K562 (cell line): ENCODE measurements at regions not wholly inside any gene's neighbourhood (a gene's known extent, or its start where the extent isn't known, plus 50 kb on each side); places are given as distances from the start of the nearest gene placed in this dataset.

Source experiments
- ATF1 ChIP-seq, 2 experiments: fragments of 450-650 bp in 1 of 2; IDR thresholded peaks; 2 replicates each; pipeline ENCODE4 v1.6.1; 2016; ENCODE audit warnings: missing compliant biosample characterization in 1 of 2, missing genetic modification characterization in 1 of 2
- ETV1 ChIP-seq: fragments of 450-650 bp; conservative IDR thresholded peaks from 2 replicates; pipeline ENCODE4 v1.6.1; 2016; ENCODE audit warnings: missing genetic modification characterization, control low read depth, low read depth, missing compliant biosample characterization
- EZH2 ChIP-seq: IDR thresholded peaks from 2 replicates; pipeline ENCODE4 v1.6.1; 2012; ENCODE audit warnings: low read depth, mild to moderate bottlenecking, inconsistent platforms, low read length, borderline replicate concordance
- FOXA3 ChIP-seq, 2 experiments: fragments of 450-650 bp in 1 of 2; sonication (generic) in 1 of 2; formaldehyde crosslinking; IDR thresholded peaks in 1 of 2; conservative IDR thresholded peaks in 1 of 2; 2 replicates each; pipeline versions ENCODE4 v1.4.0 to v1.8.0; 2020 to 2022; ENCODE audit warnings: mild to moderate bottlenecking in 2 of 2, missing genetic modification reagents in 1 of 2
- MXI1 ChIP-seq: IDR thresholded peaks from 2 replicates; pipeline ENCODE4 v1.6.1; 2011; ENCODE audit warnings: low read depth, mild to moderate bottlenecking, improper control_type of control experiment, low read length
- XRCC4 ChIP-seq: IDR thresholded peaks from one replicate; pipeline ENCODE4 v1.6.1; 2011; ENCODE audit not compliant: insufficient read depth, insufficient read length; ENCODE audit errors: extremely low read depth
- ZSCAN29 ChIP-seq: fragments of 450-650 bp; IDR thresholded peaks from 2 replicates; pipeline ENCODE4 v1.6.1; 2017
- TF ChIP-seq, protein P1 (sequence below): fragments of 250-450 bp; sonication (Bioruptor Pico); IDR thresholded peaks from 2 replicates; pipeline ENCODE4 v1.4.0; 2020
- TF ChIP-seq, protein P2 (sequence below): sonication (generic); formaldehyde crosslinking; IDR thresholded peaks from 2 replicates; pipeline ENCODE4 v1.8.1; 2023; ENCODE audit warnings: mild to moderate bottlenecking, missing genetic modification reagents

DNA sequence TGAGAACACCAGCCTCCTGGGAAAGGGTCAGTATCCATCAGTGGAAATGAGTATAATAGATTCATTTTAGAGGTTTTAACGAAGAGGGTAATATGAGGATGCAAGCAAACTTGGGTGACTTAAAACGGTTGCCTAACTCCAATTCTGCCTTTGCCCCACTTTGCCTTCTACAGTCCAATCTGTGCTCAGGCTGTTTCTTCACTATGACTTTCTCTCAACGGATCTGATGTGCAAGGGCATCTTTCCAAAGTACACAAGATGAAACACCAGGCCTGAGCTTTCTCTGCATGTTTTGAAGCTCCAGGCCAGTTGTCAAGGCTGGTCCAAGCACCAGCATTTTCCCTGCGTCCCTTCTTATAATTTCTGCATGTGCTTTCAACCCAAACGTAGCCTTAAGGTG is 68.0 kb upstream of the TMEM164 start (continued):
- TF ChIP-seq EZH2 (no peak), XRCC4 (no peak), ATF1 (CRISPR knock-in tag; IDR thresholded peaks at IDR 0.05) (no peak), ATF1 (tag; IDR thresholded peaks at IDR 0.05) (no peak), ETV1 (tag) (no peak), ZSCAN29 (no peak), MXI1 (no peak), FOXA3 (CRISPR knock-in tag; conservative IDR thresholded peaks at IDR 0.05 in 1 of 2, IDR thresholded peaks at IDR 0.05 in 1 of 2) (no peak)
- TF ChIP-seq, protein P1, sequence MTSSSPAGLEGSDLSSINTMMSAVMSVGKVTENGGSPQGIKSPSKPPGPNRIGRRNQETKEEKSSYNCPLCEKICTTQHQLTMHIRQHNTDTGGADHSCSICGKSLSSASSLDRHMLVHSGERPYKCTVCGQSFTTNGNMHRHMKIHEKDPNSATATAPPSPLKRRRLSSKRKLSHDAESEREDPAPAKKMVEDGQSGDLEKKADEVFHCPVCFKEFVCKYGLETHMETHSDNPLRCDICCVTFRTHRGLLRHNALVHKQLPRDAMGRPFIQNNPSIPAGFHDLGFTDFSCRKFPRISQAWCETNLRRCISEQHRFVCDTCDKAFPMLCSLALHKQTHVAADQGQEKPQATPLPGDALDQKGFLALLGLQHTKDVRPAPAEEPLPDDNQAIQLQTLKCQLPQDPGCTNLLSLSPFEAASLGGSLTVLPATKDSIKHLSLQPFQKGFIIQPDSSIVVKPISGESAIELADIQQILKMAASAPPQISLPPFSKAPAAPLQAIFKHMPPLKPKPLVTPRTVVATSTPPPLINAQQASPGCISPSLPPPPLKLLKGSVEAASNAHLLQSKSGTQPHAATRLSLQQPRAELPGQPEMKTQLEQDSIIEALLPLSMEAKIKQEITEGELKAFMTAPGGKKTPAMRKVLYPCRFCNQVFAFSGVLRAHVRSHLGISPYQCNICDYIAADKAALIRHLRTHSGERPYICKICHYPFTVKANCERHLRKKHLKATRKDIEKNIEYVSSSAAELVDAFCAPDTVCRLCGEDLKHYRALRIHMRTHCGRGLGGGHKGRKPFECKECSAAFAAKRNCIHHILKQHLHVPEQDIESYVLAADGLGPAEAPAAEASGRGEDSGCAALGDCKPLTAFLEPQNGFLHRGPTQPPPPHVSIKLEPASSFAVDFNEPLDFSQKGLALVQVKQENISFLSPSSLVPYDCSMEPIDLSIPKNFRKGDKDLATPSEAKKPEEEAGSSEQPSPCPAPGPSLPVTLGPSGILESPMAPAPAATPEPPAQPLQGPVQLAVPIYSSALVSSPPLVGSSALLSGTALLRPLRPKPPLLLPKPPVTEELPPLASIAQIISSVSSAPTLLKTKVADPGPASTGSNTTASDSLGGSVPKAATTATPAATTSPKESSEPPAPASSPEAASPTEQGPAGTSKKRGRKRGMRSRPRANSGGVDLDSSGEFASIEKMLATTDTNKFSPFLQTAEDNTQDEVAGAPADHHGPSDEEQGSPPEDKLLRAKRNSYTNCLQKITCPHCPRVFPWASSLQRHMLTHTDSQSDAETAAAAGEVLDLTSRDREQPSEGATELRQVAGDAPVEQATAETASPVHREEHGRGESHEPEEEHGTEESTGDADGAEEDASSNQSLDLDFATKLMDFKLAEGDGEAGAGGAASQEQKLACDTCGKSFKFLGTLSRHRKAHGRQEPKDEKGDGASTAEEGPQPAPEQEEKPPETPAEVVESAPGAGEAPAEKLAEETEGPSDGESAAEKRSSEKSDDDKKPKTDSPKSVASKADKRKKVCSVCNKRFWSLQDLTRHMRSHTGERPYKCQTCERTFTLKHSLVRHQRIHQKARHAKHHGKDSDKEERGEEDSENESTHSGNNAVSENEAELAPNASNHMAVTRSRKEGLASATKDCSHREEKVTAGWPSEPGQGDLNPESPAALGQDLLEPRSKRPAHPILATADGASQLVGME (CRISPR knock-in tag), result no peak
- TF ChIP-seq, protein P2, sequence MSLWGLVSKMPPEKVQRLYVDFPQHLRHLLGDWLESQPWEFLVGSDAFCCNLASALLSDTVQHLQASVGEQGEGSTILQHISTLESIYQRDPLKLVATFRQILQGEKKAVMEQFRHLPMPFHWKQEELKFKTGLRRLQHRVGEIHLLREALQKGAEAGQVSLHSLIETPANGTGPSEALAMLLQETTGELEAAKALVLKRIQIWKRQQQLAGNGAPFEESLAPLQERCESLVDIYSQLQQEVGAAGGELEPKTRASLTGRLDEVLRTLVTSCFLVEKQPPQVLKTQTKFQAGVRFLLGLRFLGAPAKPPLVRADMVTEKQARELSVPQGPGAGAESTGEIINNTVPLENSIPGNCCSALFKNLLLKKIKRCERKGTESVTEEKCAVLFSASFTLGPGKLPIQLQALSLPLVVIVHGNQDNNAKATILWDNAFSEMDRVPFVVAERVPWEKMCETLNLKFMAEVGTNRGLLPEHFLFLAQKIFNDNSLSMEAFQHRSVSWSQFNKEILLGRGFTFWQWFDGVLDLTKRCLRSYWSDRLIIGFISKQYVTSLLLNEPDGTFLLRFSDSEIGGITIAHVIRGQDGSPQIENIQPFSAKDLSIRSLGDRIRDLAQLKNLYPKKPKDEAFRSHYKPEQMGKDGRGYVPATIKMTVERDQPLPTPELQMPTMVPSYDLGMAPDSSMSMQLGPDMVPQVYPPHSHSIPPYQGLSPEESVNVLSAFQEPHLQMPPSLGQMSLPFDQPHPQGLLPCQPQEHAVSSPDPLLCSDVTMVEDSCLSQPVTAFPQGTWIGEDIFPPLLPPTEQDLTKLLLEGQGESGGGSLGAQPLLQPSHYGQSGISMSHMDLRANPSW (CRISPR knock-in tag), result no peak
